Medulla oblongata (tissue), 1 donor: ENCODE measurements at regions not wholly inside any gene's neighbourhood (a gene's known extent, or its start where the extent isn't known, plus 50 kb on each side); places are given as distances from the start of the nearest gene placed in this dataset.
"Not testable (repeated sequence)": the region's sequence is repeated elsewhere in the genome, so short reads cannot be mapped to it uniquely, and the experiment has no call there.

ENCODE experiments used
- DNase-seq: peaks from one replicate; pipeline ENCODE4 v3.0.0-alpha.2; 2015; ENCODE audit errors: extremely low spot score

GRCh38 chr11:22920939-22921565 lies 60.8 kb upstream of the CCDC179 start:
- peak; percentile 60 for DNase-seq

- DNase-seq = no peak
Observed at GRCh38 chr11:22922672-22923071, 62.4 kb upstream of the CCDC179 start.

GRCh38 chr11:22923561-22923960 lies 63.3 kb upstream of the CCDC179 start:
- DNase-seq = no peak

- DNase-seq = no peak
Observed at GRCh38 chr11:22926341-22926740, 66.1 kb upstream of the CCDC179 start.

GRCh38 chr11:22927793-22928192 lies 67.5 kb upstream of the CCDC179 start:
- no peak for DNase-seq

- DNase-seq = no peak
Observed at GRCh38 chr11:22928207-22928917, 68.1 kb upstream of the CCDC179 start.

- no peak for DNase-seq
Observed at GRCh38 chr11:22930816-22931594, 70.7 kb upstream of the CCDC179 start.

GRCh38 chr11:22938691-22939090 lies 78.4 kb upstream of the CCDC179 start:
- no peak for DNase-seq

- not testable (repeated sequence) for DNase-seq
Observed at GRCh38 chr11:22941544-22941943, 81.3 kb upstream of the CCDC179 start.

- DNase-seq = no peak
Observed at GRCh38 chr11:22957786-22958185, 97.5 kb upstream of the CCDC179 start.

GRCh38 chr11:22974251-22974650 lies 114.0 kb upstream of the CCDC179 start:
- no peak for DNase-seq

GRCh38 chr11:22976146-22976545 lies 115.9 kb upstream of the CCDC179 start:
- no peak for DNase-seq

- DNase-seq = no peak
Observed at GRCh38 chr11:22982903-22983302, 122.6 kb upstream of the CCDC179 start.

- DNase-seq = no peak
Observed at GRCh38 chr11:22984045-22984444, 123.8 kb upstream of the CCDC179 start.

GRCh38 chr11:22989371-22989770 lies 129.1 kb upstream of the CCDC179 start:
- DNase-seq = no peak

- no peak for DNase-seq
Observed at GRCh38 chr11:22991196-22991595, 130.9 kb upstream of the CCDC179 start.

GRCh38 chr11:23006730-23007129 lies 146.5 kb upstream of the CCDC179 start:
- no peak for DNase-seq

- DNase-seq = no peak
Observed at GRCh38 chr11:23010790-23011335, 150.6 kb upstream of the CCDC179 start.

GRCh38 chr11:23012930-23013329 lies 152.7 kb upstream of the CCDC179 start:
- no peak for DNase-seq

GRCh38 chr11:23013509-23013908 lies 153.2 kb upstream of the CCDC179 start:
- no peak for DNase-seq

GRCh38 chr11:23021287-23021863 lies 161.1 kb upstream of the CCDC179 start:
- peak; percentile 28 for DNase-seq

GRCh38 chr11:23022854-23023253 lies 162.6 kb upstream of the CCDC179 start:
- no peak for DNase-seq
